ENCODE measurements at regions not wholly inside any gene's neighbourhood (a gene's known extent, or its start where the extent isn't known, plus 50 kb on each side); places are given as distances from the start of the nearest gene placed in this dataset.

DNA sequence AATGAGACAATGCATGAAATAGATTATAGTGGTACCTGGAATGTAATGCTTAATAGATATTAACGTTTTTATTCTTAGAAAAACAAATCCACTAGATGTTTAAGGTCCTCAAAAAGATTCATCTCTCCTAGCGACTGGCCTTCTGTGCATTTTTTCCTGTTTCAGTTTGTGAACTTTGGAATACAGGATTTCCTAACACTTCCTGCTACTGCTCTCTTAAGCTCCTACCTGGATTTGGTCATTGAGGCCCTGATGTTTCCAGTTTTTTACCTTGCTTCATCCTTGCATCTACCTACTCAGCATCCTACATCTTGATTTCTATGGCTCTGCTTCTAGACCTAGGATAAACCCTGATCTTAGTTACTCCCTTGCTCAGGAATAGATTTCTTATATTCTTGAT lies 188.4 kb downstream of the ABCC12 start:
- no peak for DNase-seq

DNA sequence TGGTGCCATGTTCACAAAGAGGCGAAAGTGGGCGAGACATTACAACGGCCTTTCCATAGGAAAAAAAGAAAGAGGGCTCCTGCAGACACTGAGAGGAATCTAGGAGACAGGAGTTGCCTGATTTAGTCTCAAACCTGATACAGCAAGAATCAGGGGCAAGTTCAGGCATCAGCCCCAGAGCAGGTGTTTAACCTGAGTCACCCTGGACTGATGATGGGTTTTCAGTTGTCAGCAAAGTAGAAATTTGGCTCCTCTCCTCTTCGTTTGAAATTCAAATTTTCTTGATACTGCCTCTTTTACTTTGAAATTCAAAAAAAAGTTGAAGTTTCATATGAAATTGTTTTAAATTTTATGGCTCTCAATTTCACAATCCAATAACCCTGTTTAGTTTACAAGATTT lies 189.5 kb downstream of the ABCC12 start:
- no peak for DNase-seq

DNA sequence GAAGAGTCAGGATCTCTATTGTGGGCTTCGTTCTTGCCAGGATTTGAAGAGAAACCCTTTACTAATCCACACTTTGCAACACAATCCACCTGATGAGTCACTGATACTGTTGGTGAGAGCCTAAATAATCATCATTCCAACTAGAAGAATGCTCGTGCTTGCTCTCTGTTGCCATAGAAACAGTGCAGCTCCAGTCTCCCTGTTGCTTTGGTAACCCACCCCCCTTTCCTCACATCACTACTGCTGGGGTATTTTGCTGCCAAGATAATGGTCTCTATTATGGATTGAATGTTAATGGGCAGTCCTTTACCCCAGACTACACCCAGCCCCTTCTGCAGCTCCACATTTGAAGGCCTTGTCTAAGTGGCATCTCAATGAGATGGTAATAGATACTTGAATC lies 190.4 kb downstream of the ABCC12 start:
- DNase-seq, result no peak

DNA sequence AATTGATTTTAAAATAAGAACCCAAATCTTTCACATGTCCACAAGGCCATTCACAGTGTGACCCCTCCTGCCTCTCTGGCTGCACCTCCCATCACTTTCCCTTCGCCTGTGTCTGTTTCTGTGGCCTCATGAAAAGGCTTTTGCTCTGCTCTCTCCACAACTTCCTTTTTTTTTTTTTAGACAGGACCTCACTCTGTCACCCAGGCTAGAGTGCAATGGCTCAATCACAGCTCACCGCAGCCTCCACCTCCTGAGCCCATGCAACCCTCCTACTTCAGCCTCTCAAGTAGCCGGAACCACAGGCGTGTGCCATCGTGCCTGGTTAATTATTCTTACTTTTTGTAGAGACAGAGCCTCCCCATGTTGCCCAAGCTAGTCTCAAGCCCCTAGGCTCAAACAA lies 197.1 kb downstream of the ABCC12 start:
- DNase-seq, result no peak

DNA sequence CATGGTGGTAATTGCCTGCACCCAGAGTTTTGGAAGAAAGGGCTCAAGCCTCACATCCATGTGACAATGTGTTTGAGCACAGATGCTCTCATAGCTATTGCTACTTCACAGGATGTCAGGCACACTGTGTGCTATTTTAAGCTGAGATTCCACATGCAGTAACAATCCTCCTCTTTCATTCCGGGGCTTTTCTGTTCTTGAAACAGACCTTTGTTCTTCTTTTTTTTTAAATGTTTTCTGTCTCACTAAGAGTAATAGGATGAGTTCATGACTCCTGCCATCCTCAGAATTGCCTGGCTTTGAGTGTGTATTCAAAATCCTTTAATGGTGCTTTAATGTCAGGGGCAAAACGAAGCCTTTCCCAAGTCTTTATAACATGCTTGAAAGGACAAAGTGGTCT lies 198.9 kb downstream of the ABCC12 start:
- DNase-seq, result no peak

DNA sequence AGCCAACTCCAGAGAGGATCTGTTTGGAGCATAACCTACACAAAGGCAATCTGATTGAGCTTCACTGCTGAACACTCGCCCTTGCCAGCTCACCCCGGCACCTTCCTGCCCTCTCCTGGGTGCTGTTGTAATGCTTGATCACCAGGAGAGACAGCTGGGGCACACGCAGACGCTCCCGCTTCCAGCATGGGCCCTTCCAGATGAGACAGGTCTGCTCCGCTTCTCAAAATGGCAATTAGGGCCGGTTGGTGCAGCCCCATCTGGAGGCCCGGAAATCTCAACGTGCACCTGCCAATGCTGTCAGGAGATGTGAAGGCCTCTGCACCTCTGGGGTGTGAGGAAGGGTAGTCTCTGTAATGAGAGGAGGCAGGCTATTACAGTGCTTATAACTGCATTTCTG lies 206.1 kb downstream of the ABCC12 start:
- no peak for DNase-seq

DNA sequence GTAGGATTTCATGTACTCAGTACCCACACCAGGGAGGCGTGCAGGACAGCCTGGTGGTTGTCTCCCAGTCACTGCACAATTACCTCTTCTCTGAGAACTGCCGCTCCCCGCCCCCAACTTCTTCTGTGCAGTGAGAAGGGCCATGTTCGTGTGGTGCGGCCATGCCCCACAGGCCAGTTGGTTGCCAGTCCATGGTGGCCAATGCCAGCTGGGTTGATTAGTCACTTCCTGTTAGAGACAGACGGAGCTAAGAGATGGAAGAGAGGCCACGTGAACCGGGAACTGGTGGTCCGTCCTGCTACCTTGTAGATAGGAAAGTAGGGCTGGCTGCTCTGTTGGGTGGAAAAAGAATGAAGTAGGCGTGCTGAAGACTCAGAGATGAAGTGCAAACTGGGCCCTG lies 206.5 kb downstream of the ABCC12 start:
- DNase-seq, result no peak

DNA sequence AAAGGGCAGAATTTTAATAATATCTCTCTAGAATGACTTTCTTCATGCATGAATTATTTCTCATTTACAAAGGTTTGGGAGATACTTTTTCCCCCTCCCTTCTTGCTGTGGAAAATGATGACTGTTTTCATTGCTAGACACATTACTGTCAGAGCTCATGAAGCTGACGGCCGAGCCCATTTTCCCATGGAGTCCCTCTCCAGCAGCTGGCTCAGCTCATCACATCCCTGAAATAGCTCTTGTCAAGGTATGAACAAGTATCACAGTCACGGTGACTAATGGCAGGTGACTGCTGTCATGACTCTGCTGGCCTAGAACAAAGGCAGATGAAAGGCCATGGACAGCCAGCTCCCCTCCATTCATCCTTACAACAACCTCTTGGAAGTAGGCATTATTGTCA lies 208.1 kb downstream of the ABCC12 start:
- DNase-seq, result no peak

DNA sequence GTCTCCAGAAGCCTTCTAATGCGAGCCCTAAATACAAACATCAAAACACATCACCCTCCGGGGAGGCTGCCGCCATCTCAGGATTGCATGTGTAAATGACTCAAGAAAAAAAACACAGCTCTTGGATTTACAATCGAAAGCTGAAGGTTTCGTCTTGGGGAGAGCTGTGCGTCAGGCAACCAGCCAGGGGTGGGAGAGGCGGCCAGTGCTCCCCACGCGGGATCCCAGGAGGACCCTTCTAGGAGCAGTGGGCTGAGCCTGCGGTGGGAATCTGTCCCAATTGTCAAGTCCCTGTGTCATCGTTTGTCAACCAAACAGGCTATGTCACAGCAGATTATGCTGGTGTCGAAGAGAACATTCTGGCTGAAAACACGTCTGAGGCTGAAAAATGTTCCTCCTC lies 209.7 kb downstream of the ABCC12 start:
- no peak for DNase-seq

DNA sequence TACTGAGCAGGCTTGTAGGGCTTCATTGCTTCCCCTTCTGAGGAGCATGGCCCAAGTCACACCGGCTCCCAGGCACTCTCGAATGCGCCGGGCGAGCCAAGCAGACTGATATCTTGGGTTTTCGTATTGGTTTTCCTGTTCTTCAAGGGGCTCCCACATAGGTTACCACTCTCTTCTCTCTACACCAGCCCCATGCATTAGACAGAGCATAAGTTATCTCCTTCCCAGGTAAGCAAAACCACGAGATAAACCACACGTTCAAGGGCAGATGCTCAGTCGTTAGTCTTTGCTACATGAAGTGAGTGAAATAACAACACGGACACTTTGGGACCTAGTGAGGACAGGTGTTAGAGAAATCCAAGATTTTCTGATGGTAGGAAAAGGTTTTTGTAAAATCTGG lies 211.2 kb downstream of the ABCC12 start:
- DNase-seq, result no peak

DNA sequence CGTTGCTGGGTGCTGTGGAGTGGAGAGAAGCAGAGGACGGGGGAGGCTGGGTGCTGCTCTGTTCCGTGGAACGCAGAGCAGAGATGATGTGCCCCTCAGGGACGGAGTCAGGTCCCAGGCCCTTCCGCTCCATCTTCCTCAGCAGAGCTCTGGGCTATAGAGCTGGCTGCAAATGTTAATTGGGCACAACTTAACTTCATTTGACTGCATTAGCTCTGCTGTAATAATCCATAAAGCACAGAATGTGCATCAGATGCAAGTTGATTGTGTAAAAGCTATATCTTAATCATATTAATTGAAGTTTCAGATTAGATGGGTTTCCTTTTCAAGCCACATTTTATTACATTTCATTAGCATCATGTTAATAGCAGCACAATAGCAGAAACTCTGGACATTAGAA lies 212.6 kb downstream of the ABCC12 start:
- no peak for DNase-seq

DNA sequence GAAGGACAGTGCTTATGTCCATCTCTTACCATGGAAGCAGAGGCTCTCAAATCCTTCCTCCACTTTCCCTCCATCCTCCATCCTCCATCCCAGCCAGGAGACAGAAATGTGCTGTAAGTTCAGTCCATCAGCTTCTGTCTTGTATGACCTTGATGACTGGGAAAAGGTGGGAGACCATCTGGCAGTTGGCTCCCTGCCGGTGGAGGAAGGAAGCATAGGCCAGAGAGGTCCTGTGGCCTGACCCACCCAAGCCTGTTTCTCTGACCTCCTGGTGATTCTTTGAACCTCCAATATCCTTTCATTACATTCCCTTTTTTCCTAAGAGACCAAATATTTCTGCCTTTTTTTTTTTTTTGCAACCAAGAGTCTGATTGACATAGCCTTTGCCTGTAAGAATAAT lies 215.3 kb downstream of the ABCC12 start:
- DNase-seq, result no peak

DNA sequence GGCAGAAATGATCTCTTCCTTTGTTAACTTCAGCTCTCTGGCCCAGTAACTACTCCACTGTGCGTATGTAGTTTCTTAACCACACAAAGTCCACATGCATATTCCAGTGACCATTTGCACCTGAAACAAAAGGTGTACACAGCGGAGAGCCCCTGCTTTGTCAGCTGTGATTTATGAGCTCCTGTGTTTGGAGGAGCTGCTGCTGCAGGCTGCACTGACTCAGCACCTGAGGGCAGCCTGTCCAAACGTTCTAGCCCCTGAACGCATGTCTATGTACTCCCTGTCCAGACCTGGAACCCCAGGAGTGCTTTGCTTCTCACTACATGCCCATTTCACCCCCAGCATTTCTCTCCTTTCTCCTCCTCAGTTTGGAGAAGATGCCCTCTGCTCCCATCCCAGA lies 216.1 kb downstream of the ABCC12 start:
- no peak for DNase-seq

DNA sequence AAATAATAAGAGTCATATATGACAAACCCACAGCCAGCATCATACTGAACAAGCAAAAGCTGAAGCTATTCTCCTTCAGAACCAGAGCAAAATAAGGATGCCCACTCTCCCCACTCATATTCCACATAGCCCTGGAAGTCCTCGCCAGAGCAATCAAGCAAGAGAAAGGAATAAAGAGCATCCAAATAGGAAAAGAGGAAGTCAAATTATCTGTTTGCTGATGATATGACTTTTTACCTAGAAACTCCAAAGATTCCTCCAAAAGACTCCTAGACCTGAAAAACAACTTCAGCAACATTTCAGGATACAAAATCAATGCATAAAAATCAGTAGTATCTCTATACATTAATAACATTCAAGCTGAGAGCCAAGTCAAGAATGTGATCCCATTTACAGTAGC lies 217.5 kb downstream of the ABCC12 start:
- no peak for DNase-seq

DNA sequence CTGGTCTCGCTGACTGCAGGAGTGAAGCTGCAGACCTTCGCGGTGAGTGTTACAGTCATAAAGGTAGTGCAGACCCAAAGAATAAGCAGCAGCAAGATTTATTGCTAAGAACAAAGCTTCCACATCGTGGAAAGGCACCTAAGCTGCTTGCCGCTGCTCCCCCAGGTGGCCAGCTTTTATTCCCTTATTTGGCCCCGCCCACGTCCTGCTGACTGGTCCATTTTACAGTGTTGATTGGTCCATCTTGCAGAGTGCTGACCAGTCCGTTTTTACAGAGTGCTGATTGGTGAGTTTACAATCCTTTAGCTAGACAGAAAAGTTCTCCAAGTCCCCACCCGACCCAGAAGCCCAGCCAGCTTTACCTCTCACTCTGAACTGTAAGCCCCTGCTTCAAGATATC lies 227.8 kb downstream of the ABCC12 start:
- no peak for DNase-seq

DNA sequence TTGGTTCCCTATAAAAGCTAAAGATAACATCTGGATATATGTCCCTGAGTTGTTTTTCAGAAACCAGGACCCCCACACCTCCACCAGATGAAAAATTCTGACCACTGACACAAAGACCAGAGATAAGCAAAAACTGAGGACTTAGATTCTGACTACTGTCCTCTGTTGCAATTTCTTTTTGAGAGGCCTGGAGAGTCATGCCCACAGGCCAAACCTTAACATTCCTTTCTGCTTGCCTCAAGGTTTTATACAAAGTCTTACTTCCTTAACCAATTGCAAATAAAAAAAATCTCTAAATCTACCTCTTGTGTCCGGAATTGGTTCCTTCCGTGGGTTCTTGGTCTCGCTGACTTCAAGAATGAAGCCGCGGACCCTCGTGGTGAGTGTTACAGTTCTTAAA lies 228.5 kb downstream of the ABCC12 start:
- DNase-seq, result no peak

DNA sequence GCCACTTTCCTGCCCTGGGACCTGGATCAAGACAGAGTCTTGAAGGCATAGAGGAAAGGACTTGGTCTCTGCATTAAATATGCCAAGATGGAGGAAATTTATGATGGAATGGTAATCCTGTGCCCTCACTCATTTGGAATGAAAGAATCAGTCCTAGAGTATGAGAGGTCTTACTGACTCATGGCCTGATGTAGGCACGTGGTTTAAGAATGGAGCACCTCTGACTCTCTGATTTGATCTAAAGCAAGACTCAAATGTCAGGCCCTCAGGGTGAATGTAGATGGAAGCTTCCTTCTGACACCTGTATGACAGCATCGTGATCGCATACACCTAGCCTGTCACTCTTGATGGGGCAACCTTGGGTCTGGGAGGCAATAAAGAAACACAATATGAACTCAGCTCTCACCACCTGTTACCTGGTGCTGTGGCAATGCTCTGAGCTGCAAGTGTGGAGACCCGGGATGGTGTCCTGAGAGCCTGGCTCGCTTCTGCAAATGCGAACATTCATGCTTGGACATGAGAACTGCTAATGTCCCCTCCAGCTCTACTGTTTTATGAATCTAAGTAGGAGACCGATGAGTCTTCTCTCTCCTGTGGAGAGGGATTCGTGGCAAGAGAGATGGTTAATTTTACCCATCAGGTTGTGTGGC lies 229.9 kb downstream of the ABCC12 start:
- no peak for DNase-seq

DNA sequence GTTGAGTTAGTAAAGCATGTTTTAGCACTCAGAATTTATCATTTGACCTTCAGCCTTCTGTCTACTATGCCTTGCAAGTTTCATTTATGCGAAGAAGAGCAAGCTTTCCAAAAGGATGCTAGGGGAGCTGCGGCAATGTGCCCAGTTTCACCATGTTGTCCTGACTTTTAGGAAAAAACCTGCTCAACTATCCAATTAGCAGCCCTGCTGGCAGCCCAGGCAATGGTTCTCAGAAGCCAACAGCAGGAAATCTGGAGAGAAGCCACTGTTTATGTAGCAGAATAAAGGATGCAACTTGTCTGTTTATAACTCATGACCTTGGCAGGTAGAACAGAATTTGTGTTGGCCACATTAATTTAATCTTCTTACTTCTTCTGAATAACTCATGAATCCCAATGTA lies 230.8 kb downstream of the ABCC12 start:
- no peak for DNase-seq

DNA sequence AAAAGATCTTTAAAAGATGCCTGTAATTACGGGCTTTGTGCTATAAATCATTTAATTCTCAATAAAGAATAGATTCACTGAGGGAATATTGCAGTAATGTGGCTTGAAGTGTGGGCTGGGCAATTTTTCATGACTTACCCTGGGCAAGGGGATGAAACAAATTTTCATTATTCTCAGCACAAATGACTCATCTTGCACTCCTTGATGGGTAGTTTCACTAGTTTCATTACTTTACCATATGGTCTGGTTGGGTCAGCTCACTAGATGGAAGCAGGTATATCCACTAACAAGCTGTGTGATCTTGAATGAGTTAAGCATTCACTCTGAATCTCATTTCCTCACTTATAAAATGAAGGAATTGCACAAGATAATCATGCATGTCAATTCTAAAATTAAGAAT lies 234.3 kb downstream of the ABCC12 start:
- no peak for DNase-seq

DNA sequence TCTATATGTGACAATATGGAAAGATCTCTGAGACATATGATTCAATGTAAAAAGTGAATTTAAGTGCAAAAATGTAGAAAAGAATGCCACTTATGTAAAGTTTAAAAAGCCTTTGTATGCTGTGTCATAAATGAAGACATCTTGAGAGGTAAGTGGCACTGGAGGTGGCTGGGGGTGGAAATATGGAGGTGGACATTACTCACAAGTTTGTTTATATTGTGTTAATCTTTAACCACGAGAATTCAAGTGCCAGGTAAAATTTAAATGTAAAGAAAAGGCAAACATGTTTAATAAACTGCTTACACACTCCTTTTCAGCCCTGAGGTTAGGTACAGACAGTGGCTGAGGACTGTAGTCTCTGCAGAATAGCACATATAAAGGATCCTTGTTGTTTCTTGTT lies 235.1 kb downstream of the ABCC12 start:
- no peak for DNase-seq

DNA sequence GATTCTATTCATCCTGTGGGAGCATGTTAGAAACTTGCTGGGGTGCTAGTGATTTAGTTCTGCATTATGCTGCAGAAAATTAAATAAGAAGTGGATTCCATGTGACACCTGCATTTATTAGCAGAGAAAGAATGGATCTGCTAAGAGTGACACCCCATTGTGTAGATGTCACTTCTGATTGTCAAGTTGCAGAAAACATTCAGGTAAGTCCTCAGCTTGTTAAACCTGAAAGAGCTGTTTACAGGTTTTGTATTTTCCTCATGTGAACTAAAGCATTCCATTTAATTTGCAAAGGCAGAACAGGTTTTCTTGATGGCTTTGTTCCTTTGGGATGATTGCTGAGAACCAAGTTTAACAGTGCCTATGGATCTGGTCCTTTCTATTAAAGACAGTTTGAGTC lies 238.7 kb downstream of the ABCC12 start:
- DNase-seq, result no peak

DNA sequence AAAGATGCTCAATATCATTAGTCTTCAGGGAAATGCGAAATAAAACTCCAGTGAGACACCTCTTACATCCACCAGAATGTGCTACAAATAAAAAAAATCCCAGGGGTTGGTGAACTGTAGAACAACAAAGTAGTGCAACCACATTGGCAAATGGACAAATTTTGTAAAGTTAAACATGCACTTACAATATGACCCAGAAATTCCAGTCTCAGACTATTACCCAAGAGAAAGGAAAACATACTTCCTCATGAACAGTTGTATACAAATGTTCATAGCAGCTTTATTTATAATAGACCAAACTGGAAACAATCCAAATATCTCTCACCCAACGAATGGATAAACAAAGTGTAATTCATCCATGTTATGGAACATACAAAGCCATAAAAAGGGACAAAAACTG lies 239.5 kb downstream of the ABCC12 start:
- no peak for DNase-seq

DNA sequence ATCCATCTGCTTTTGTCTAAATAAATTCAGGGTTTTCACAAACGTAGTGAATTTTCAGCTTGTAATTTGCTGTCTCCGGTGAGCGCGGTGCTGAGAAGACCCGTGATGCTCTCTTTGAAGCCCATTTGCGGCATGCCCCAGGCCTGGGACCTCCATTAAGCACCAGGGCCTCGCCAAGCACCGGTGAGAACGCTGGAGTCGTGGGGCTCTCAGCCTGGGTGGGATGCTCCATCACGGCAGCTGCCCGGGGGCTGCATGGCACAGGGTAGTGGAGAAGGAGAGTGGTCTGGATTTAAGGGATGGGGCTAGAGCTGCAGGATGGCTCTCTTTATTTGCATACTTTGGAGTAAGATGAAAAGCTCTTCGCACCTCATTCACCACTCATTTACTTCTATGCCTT lies 248.7 kb downstream of the ABCC12 start:
- DNase-seq, result no peak

DNA sequence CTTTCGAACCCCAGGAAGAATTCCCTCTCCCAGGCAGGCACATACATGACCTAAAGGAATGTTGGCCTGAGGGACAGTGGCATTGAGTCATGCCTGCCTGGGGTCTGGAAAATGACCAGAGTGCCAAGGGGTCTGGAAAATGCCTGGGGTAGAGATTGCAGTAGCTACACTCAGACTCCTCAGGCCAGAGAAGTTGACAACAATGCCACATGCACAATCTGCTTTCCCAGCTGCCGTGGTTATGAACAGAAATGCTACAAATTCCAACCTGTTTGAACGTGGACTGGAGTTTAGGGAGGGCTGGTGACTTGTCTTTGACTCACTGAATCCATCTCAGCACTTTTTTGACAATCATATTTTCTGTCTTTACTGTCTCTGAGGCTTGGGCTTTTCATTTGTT lies 250.0 kb downstream of the ABCC12 start:
- no peak for DNase-seq

DNA sequence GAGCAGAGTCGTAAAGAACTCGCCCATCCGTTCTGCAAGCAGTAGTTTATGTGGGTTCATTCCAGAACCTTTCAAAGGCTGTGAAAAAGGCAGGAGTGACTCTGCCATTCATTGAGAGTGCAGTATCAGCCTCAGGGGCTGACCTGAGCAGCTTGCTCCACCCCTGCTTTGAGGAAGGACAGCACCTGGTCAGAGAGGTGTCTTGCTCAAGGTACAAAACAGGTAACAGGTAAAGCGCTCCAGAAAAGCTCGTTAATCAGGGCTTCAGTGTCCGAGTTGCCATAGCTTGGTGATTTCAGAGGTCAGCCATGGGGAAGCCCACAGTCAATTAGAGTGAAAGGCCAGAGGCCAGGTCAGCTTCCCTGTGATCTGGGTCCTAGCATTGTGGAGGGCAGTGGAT lies 251.1 kb downstream of the ABCC12 start:
- DNase-seq, result no peak

DNA sequence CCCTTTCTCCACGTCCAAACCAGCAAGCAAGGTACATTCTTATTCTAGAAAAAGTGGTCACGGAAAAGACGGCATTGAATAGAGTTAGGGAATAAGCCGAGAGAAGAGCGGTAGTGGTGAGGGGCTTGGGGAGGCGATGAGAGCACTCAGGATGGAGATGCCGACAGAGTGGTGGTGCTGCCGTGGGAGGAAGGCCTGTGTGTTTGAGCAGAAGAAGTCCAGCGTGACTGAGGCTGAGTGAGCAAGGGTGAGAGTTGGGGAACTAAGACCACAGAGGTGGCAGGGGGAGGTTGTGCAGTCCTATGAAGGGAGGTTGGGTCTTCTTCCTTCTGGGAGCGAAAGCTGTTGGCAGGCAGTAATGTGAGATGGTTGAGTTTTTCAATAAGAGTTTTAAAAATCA lies 252.3 kb downstream of the ABCC12 start:
- no peak for DNase-seq
